Suppressor macrophage treated with lipopolysaccharide for 4 hours (primary cell): ENCODE measurements at regions not wholly inside any gene's neighbourhood (a gene's known extent, or its start where the extent isn't known, plus 50 kb on each side); places are given as distances from the start of the nearest gene placed in this dataset.

ENCODE experiments used
- DNase-seq: peaks from one replicate; pipeline ENCODE4 v3.0.0-alpha.2; 2020

GRCh38 chr3:65231544-65231943 is 543.7 kb upstream of the ADAMTS9 start:
- no peak for DNase-seq

GRCh38 chr3:65230261-65231139 is 542.7 kb upstream of the ADAMTS9 start:
- no peak for DNase-seq

- DNase-seq, result no peak
These were observed 538.5 kb upstream of the ADAMTS9 start for GRCh38 chr3:65226287-65226686.

- DNase-seq, result no peak
These were observed 522.4 kb upstream of the ADAMTS9 start for GRCh38 chr3:65210026-65210814.

GRCh38 chr3:65202395-65202794 is 514.6 kb upstream of the ADAMTS9 start:
- DNase-seq, result no peak

GRCh38 chr3:65201926-65202325 is 514.1 kb upstream of the ADAMTS9 start:
- DNase-seq, result no peak

GRCh38 chr3:65200310-65200970 is 512.6 kb upstream of the ADAMTS9 start:
- DNase-seq, result no peak

GRCh38 chr3:65196663-65197062 is 508.9 kb upstream of the ADAMTS9 start:
- no peak for DNase-seq

- DNase-seq, result no peak
These were observed 507.6 kb upstream of the ADAMTS9 start for GRCh38 chr3:65195211-65196006.

- DNase-seq, result no peak
These were observed 506.9 kb upstream of the ADAMTS9 start for GRCh38 chr3:65194744-65195143.

- DNase-seq, result no peak
These were observed 506.4 kb upstream of the ADAMTS9 start for GRCh38 chr3:65194047-65194714.

- DNase-seq, result no peak
These were observed 505.7 kb upstream of the ADAMTS9 start for GRCh38 chr3:65193531-65193930.

GRCh38 chr3:65190111-65190510 is 502.3 kb upstream of the ADAMTS9 start:
- DNase-seq, result no peak

- no peak for DNase-seq
These were observed 498.5 kb upstream of the ADAMTS9 start for GRCh38 chr3:65186268-65186667.

GRCh38 chr3:65182682-65183081 is 494.9 kb upstream of the ADAMTS9 start:
- DNase-seq, result no peak

GRCh38 chr3:65182085-65182484 is 494.3 kb upstream of the ADAMTS9 start:
- DNase-seq, result no peak

- DNase-seq, result no peak
These were observed 493.6 kb upstream of the ADAMTS9 start for GRCh38 chr3:65181391-65181871.

- no peak for DNase-seq
These were observed 490.9 kb upstream of the ADAMTS9 start for GRCh38 chr3:65178703-65179102.

GRCh38 chr3:65177960-65178376 is 490.2 kb upstream of the ADAMTS9 start:
- no peak for DNase-seq

- no peak for DNase-seq
These were observed 486.9 kb upstream of the ADAMTS9 start for GRCh38 chr3:65174713-65175112.

- no peak for DNase-seq
These were observed 486.0 kb upstream of the ADAMTS9 start for GRCh38 chr3:65173841-65174240.

GRCh38 chr3:65172209-65172608 is 484.4 kb upstream of the ADAMTS9 start:
- DNase-seq, result no peak
